HG03520 (cell line): ENCODE measurements at regions not wholly inside any gene's neighbourhood (a gene's known extent, or its start where the extent isn't known, plus 50 kb on each side); places are given as distances from the start of the nearest gene placed in this dataset.

Experiments used
- ATAC-seq: cut with Tn5 transposase; IDR thresholded peaks from one replicate; pipeline ENCODE4 v1.9.1; 2021; ENCODE audit warnings: mild to moderate bottlenecking, moderate library complexity; ENCODE audit not compliant: unreplicated experiment

- ATAC-seq = no peak
Observed at GRCh38 chr11:130787092-130787616, 129.1 kb downstream of the SNX19 start.

GRCh38 chr11:130787973-130788570 lies 128.2 kb downstream of the SNX19 start:
- no peak for ATAC-seq

- ATAC-seq = no peak
Observed at GRCh38 chr11:130789056-130789640, 127.1 kb downstream of the SNX19 start.

- ATAC-seq = no peak
Observed at GRCh38 chr11:130790689-130791088, 125.6 kb downstream of the SNX19 start.

- ATAC-seq = no peak
Observed at GRCh38 chr11:130792772-130793171, 123.5 kb downstream of the SNX19 start.

- no peak for ATAC-seq
Observed at GRCh38 chr11:130796828-130797227, 119.5 kb downstream of the SNX19 start.

GRCh38 chr11:130798280-130798679 lies 118.0 kb downstream of the SNX19 start:
- no peak for ATAC-seq

GRCh38 chr11:130798801-130799200 lies 117.5 kb downstream of the SNX19 start:
- no peak for ATAC-seq

- no peak for ATAC-seq
Observed at GRCh38 chr11:130801333-130802122, 114.8 kb downstream of the SNX19 start.

GRCh38 chr11:130802567-130802966 lies 113.7 kb downstream of the SNX19 start:
- no peak for ATAC-seq

- no peak for ATAC-seq
Observed at GRCh38 chr11:130804306-130805076, 111.8 kb downstream of the SNX19 start.

GRCh38 chr11:130806746-130807145 lies 109.5 kb downstream of the SNX19 start:
- ATAC-seq = no peak

- ATAC-seq = no peak
Observed at GRCh38 chr11:130808541-130808940, 107.7 kb downstream of the SNX19 start.

- no peak for ATAC-seq
Observed at GRCh38 chr11:130813196-130813595, 103.1 kb downstream of the SNX19 start.

- ATAC-seq = no peak
Observed at GRCh38 chr11:130813638-130814037, 102.6 kb downstream of the SNX19 start.

- no peak for ATAC-seq
Observed at GRCh38 chr11:130814440-130815096, 101.7 kb downstream of the SNX19 start.

GRCh38 chr11:130815097-130815802 lies 101.0 kb downstream of the SNX19 start:
- no peak for ATAC-seq

- no peak for ATAC-seq
Observed at GRCh38 chr11:130815956-130816355, 100.3 kb downstream of the SNX19 start.

- ATAC-seq = no peak
Observed at GRCh38 chr11:130816546-130817329, 99.5 kb downstream of the SNX19 start.
